Neuron (in vitro differentiated cells): ENCODE measurements at regions not wholly inside any gene's neighbourhood (a gene's known extent, or its start where the extent isn't known, plus 50 kb on each side); places are given as distances from the start of the nearest gene placed in this dataset.
A peak's percentile ranks its signal among the peaks of the same experiment; 100 is the strongest.

ENCODE experiments used
- H2AFZ ChIP-seq: one replicate; pipeline ENCODE4 v1.6.1; 2013; ENCODE audit warnings: low read depth, mild to moderate bottlenecking, inconsistent platforms, low read length, moderate library complexity
- H3K27me3 ChIP-seq: one replicate; pipeline ENCODE4 v1.6.1; 2013; ENCODE audit warnings: low read length; ENCODE audit not compliant: insufficient read depth
- H3K36me3 ChIP-seq: one replicate; pipeline ENCODE4 v1.6.1; 2013; ENCODE audit warnings: low read length; ENCODE audit not compliant: insufficient read depth
- H3K4me1 ChIP-seq: one replicate; pipeline ENCODE4 v1.6.1; 2013; ENCODE audit warnings: low read length; ENCODE audit not compliant: insufficient read depth
- H3K4me3 ChIP-seq: 2 replicates; pipeline ENCODE4 v1.5.1; 2013; ENCODE audit warnings: mild to moderate bottlenecking, low read length, moderate library complexity
- H3K9me3 ChIP-seq: one replicate; pipeline ENCODE4 v1.6.1; 2013; ENCODE audit warnings: low read length

GRCh38 chr11:130815097-130815802 is 101.0 kb downstream of the SNX19 start:
- Histone ChIP-seq H2AFZ (no peak overlapping the region), H3K9me3 (no peaks in the 10 kb centered on the region), H3K36me3 (no peaks in the 10 kb centered on the region), H3K4me3 (no peak overlapping the region), H3K27me3 (no peaks in the 10 kb centered on the region), H3K4me1 (peaks cover 18% of the 10 kb centered on the region)

DNA sequence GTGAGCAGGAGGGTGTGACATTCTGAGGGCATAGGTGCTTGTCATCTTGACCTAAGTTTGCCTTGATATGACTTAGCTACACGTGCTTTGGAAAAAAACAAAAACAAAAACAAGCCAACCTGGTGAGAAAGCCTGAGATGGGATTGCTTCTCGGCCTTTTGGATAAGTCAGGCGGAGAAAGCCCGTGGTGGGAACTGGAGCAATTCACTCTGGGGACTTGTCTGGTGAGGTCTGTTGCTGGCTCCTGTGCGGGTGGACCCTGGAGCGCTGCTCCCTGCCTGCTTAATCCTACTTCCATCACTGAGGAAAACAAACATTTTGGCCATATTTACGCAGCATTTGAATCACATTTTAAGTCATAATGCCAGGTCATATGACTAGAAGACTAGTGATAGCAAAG is 100.3 kb downstream of the SNX19 start:
- Histone ChIP-seq H3K27me3 (no peaks in the 10 kb centered on the region), H2AFZ (no peak overlapping the region), H3K4me1 (peaks cover 24% of the 10 kb centered on the region), H3K36me3 (no peaks in the 10 kb centered on the region), H3K9me3 (no peaks in the 10 kb centered on the region), H3K4me3 (no peak overlapping the region)

GRCh38 chr11:130816546-130817329 is 99.5 kb downstream of the SNX19 start:
- H3K9me3 ChIP-seq = no peaks in the 10 kb centered on the region
- H3K4me3 ChIP-seq = no peak overlapping the region
- no peaks in the 10 kb centered on the region for H3K36me3 ChIP-seq
- H2AFZ ChIP-seq = no peak overlapping the region
- peaks cover 24% of the 10 kb centered on the region for H3K4me1 ChIP-seq
- H3K27me3 ChIP-seq = no peaks in the 10 kb centered on the region

- H3K4me1 ChIP-seq = peaks cover 24% of the 10 kb centered on the region
- no peaks in the 10 kb centered on the region for H3K9me3 ChIP-seq
- no peaks in the 10 kb centered on the region for H3K27me3 ChIP-seq
- no peak overlapping the region for H3K4me3 ChIP-seq
- H2AFZ ChIP-seq = no peak overlapping the region
- H3K36me3 ChIP-seq = no peaks in the 10 kb centered on the region
Observed at GRCh38 chr11:130817330-130817944, 98.8 kb downstream of the SNX19 start.

- H3K4me1 ChIP-seq = peaks cover 24% of the 10 kb centered on the region
- H3K4me3 ChIP-seq = no peak overlapping the region
- H3K36me3 ChIP-seq = no peaks in the 10 kb centered on the region
- H3K9me3 ChIP-seq = no peaks in the 10 kb centered on the region
- H3K27me3 ChIP-seq = no peaks in the 10 kb centered on the region
- peak overlapping the region; percentile 2 for H2AFZ ChIP-seq
Observed at GRCh38 chr11:130819625-130820024, 96.7 kb downstream of the SNX19 start.
